ENCODE measurements at regions not wholly inside any gene's neighbourhood (a gene's known extent, or its start where the extent isn't known, plus 50 kb on each side); places are given as distances from the start of the nearest gene placed in this dataset.

DNA sequence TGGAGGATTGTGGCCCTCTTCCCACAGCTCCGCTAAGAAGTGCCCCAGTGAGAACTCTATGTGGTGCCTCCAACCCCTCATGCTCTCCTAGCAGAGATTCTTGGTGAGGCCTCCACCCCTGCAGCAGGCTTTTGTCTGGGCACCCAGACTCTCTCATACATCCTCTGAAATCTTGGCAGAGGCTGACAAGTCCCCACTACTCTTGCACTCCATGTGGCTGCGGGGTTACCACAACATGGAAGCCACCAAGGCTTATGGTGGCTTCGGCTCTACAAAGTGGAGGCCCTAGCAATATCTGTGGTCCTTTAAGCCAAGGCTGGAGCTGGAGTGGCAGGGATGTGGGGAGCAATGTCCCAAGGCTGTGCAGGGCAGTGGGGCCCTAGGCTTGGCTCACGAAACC lies 255.2 kb downstream of the COX7B2 start:
- TF ChIP-seq, protein P1, sequence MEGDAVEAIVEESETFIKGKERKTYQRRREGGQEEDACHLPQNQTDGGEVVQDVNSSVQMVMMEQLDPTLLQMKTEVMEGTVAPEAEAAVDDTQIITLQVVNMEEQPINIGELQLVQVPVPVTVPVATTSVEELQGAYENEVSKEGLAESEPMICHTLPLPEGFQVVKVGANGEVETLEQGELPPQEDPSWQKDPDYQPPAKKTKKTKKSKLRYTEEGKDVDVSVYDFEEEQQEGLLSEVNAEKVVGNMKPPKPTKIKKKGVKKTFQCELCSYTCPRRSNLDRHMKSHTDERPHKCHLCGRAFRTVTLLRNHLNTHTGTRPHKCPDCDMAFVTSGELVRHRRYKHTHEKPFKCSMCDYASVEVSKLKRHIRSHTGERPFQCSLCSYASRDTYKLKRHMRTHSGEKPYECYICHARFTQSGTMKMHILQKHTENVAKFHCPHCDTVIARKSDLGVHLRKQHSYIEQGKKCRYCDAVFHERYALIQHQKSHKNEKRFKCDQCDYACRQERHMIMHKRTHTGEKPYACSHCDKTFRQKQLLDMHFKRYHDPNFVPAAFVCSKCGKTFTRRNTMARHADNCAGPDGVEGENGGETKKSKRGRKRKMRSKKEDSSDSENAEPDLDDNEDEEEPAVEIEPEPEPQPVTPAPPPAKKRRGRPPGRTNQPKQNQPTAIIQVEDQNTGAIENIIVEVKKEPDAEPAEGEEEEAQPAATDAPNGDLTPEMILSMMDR (IDR thresholded peaks at IDR 0.05; ENCODE audit: low read depth, low read length), result no peak
- TF ChIP-seq EZH2phosphoT487 (IDR thresholded peaks at IDR 0.05; ENCODE audit: low read depth), result no peak
